ENCODE measurements at regions not wholly inside any gene's neighbourhood (a gene's known extent, or its start where the extent isn't known, plus 50 kb on each side); places are given as distances from the start of the nearest gene placed in this dataset.

DNA sequence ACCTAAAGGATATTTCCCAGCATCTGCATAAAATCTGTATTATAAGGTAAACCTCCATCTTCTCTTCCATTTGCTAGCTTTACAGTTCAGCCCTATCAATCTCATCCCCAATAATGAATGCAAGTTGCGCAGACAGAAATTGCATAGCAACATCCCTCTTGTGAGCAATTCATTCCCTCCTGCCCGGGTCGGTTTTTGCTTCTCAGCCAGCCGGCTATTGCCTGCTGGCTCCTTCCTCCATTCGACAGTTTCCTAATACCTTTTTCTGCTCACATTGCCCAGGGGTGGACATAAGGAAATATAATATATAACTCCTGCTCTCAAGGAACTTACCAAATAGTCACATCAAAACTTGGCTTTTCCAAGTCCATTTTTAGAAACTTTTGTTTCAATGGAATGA, 125.2 kb downstream of the FGF9 start:
- TF ChIP-seq ZBTB21 (tag by site-specific recombination; IDR thresholded peaks at IDR 0.05) (no peak), ZNF776 (tag by site-specific recombination; IDR thresholded peaks at IDR 0.05; ENCODE audit: borderline replicate concordance) (no peak), ZXDB (tag by site-specific recombination; IDR thresholded peaks at IDR 0.05) (no peak), KLF10 (tag by site-specific recombination; IDR thresholded peaks at IDR 0.05) (no peak), ZNF530 (tag by site-specific recombination; IDR thresholded peaks at IDR 0.05; ENCODE audit: low read depth) (no peak), ZNF311 (tag by site-specific recombination; IDR thresholded peaks at IDR 0.05; ENCODE audit: borderline replicate concordance) (no peak), ZNF785 (tag by site-specific recombination; IDR thresholded peaks at IDR 0.05) (no peak), BCL11A (tag by site-specific recombination; IDR thresholded peaks at IDR 0.05; ENCODE audit: low read depth) (no peak), ZNF23 (tag by site-specific recombination; IDR thresholded peaks at IDR 0.05; ENCODE audit: borderline replicate concordance) (no peak), ZNF16 (tag by site-specific recombination; IDR thresholded peaks at IDR 0.05; ENCODE audit: low read depth) (no peak), ZFP37 (tag by site-specific recombination; IDR thresholded peaks at IDR 0.05) (no peak)
- TF ChIP-seq, protein P1, sequence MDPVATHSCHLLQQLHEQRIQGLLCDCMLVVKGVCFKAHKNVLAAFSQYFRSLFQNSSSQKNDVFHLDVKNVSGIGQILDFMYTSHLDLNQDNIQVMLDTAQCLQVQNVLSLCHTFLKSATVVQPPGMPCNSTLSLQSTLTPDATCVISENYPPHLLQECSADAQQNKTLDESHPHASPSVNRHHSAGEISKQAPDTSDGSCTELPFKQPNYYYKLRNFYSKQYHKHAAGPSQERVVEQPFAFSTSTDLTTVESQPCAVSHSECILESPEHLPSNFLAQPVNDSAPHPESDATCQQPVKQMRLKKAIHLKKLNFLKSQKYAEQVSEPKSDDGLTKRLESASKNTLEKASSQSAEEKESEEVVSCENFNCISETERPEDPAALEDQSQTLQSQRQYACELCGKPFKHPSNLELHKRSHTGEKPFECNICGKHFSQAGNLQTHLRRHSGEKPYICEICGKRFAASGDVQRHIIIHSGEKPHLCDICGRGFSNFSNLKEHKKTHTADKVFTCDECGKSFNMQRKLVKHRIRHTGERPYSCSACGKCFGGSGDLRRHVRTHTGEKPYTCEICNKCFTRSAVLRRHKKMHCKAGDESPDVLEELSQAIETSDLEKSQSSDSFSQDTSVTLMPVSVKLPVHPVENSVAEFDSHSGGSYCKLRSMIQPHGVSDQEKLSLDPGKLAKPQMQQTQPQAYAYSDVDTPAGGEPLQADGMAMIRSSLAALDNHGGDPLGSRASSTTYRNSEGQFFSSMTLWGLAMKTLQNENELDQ (tag by site-specific recombination; IDR thresholded peaks at IDR 0.05; ENCODE audit: low read depth), result no peak
- TF ChIP-seq, protein P2, sequence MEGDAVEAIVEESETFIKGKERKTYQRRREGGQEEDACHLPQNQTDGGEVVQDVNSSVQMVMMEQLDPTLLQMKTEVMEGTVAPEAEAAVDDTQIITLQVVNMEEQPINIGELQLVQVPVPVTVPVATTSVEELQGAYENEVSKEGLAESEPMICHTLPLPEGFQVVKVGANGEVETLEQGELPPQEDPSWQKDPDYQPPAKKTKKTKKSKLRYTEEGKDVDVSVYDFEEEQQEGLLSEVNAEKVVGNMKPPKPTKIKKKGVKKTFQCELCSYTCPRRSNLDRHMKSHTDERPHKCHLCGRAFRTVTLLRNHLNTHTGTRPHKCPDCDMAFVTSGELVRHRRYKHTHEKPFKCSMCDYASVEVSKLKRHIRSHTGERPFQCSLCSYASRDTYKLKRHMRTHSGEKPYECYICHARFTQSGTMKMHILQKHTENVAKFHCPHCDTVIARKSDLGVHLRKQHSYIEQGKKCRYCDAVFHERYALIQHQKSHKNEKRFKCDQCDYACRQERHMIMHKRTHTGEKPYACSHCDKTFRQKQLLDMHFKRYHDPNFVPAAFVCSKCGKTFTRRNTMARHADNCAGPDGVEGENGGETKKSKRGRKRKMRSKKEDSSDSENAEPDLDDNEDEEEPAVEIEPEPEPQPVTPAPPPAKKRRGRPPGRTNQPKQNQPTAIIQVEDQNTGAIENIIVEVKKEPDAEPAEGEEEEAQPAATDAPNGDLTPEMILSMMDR (tag by site-specific recombination; IDR thresholded peaks at IDR 0.05), result no peak
